ENCODE measurements at regions not wholly inside any gene's neighbourhood (a gene's known extent, or its start where the extent isn't known, plus 50 kb on each side); places are given as distances from the start of the nearest gene placed in this dataset.
A peak's percentile ranks its signal among the peaks of the same experiment; 100 is the strongest.
"Not testable (repeated sequence)": the region's sequence is repeated elsewhere in the genome, so short reads cannot be mapped to it uniquely, and the experiment has no call there.

DNA sequence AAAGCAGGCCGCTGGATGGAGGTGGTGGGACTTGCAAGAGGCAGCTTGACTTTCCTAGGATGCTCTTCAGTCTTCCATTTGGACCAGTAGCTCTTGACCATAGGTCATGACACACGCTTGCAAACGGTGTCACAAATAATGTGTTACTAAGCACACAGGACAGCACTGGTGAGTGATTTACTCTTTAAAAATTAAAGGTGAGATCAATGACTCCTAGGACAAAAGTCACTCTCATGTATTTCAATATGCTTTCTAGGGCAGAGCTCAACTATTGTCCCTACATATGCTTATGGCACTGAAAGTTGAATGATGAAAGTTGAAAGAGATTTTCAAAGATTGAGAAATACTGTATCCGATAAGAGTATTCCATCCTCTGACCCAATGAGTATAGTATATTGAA, 496.7 kb downstream of the EBF1 start:
- DNase-seq, result no peak

DNA sequence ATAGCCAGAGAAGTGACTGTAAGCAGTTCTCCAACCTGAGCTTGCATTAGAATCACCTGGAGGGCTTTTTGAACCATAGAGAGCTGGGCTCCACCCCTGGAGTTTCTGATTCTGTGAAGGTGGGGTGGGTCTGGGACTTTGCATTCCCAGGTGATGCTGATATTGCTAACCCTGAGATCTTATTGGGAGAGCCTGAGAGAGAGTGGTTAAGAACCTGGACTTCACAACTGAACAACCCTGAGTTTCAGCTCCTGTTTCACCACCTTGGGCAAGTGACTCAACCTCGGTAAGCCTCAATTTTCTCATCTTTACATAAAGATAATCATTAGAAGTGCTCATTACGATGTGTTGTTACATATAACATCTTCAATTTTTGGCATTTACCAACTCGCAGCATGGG, 498.6 kb downstream of the EBF1 start:
- DNase-seq, result no peak

DNA sequence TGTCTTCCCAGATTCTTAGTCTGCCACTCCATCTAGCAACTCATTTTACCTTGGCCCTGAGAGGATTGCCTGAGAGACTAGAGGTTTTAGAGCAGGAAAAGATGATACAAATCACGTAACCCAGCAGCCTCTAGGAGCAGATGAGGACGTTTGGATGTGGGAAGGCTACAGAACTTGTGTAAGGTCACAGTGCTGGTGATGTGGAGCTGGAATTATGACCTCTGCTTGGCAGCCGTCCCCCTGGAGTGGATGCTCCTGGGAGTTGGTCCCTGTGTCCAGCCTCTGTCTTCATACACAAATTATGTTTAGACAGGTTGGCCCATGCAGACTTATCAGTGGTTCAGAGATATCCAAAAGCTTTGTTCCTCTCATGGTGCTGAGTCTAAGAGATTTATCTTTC, 499.0 kb downstream of the EBF1 start:
- no peak for DNase-seq

DNA sequence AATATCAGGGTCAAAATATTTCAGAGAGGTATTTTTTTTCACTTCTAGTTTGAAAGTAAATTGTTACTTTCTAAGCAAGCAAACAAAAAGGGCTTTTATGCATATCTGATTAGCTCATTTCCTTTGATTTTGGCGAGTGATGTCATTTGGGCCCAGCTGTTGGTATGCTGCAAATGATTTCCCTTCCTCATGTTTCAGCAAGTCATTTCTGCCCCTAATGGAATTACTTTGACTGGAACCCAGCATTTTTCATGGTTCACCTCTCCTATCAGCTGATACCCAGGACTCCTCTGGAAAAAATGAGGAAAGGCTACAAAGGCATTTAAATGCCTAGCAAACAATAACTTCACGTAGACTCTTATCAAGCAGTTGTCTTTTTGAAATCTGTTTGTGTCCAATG, 500.6 kb downstream of the EBF1 start:
- DNase-seq, result peak; percentile 52

DNA sequence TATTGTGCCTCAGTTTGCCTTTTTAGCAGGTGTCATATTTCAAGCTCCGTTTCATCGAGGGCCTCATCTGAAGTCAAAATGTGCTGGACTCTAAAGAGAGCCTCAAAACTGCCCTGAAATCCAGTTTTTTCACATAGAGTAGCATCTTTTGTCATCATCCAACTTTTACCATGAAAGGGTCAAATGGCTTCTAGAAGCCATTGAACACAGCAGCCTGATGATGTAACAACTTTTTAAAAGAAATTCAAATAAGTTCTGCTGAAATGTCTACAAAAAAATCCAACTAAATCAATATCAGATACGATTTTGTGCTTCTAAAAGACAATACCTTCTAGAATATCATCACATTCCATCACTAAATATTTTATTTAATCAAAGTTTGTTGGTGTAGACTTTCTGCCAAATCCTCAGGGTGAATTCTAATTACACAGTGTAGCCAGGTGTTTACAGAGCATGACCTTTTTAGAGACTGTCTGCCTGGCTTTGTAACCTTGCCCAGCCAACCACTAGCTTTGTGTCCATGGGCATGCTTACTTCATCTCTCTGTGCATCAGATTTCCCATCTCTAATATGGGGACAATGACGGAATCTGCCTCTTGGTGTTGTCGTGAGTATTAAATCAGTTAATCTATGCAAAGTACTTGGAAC, 505.0 kb downstream of the EBF1 start:
- no peak for DNase-seq

DNA sequence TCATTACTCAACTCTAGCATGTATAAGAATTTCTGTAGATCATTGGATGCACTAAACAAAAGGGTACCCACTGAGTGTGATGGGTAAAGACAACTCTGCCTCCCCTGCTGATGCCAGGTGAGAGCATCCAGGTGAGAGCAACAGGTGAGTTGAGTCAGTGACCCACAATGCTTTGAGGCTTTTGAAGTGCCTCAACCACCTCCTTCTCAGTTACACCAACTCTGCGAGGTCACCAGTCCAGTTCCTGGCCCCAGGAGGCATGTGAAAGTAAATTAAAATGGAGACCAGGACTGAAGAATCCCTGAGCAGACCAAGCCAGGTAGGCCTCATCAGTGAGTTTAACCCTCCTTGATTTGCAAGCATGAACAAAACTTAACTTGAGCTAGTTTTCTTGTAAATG, 505.8 kb downstream of the EBF1 start:
- no peak for DNase-seq

DNA sequence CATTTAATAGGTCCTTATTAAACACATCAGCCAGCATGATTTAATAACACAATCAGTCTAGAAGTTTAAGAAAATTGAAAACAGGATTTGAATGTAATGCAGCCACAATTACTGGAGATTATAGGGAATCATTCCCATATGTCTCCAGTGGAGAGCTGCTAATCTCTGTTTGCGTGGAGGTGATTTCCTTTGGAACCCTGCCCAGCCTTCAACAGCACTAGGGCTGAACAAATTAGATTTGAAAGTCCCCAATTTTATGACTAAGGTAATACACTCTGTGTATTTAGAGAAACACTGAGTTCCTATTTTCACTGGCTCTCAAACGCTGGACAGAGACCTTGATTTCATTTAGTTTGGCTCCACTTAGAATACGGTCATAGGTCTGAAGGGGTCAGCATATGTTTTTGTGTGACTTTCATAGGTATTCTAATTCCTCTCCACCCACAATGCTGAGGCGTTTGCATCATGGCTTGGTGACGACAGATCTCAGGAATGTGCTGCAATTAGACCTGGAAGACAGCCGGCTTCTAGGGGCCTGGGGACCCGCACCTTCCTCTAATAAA, 508.3 kb downstream of the EBF1 start:
- DNase-seq, result no peak

DNA sequence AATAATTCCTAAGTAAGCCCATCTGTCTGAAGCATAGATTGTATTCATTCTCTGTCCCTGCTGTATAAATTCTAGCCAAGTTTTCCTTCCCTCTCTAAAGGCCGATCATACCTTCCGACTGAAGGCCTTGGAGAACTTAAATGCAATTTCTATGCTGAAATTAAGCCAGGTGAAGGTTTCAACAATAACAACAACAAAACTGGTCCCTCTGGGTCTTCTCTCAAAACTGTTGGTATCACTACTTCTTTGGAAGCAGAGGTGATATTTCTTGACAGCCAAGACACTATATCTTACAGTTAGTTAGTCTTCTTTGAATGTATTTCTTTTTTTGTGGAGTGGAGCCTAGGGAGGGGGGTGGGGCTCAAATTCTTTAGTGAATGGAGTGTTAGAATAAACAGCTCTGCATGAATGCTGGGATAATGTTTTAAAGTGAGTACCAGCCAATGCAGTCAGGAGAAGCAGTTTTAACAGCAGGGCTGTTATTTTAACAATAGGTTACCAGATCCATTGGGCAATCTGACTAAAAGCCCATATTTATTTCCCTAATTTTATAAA, 508.9 kb downstream of the EBF1 start:
- no peak for DNase-seq

DNA sequence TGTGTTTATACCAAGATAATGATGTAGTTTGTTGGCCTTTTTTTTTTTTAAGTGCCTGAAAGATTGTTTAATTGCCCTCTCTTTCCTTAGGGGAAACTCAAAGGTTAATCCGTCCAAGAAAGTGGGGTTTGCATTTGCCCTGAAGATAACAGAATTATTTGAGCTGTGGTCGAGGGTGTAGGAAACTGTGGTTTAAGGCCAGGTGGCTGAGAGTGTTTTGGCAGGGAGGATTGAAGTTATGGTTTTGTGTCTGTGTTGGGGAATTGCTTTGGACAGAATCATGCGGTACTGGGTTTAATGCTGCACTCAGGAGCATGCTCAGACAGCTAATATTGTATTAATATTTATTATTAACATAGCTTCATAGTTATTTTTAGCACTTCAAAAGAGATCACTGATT, 509.8 kb downstream of the EBF1 start:
- no peak for DNase-seq

DNA sequence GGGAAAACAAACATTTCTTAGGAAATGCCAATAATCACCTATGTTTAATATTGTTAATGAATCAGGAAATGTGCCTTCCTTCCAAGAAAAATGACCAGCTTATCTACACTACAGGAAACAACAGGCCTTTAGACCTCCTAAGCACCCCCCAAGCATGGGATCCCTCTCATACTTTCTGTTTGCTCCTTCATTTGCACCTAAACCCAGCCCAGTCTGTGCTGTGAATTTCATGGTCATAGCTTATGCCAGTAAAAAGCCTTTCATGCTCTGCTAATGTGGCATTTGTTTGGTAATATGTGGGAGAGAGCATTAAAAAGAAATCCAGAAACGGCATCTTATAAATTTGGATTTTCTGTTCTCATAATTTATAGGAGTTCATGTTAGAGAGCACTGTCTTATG, 511.1 kb downstream of the EBF1 start:
- DNase-seq, result no peak

DNA sequence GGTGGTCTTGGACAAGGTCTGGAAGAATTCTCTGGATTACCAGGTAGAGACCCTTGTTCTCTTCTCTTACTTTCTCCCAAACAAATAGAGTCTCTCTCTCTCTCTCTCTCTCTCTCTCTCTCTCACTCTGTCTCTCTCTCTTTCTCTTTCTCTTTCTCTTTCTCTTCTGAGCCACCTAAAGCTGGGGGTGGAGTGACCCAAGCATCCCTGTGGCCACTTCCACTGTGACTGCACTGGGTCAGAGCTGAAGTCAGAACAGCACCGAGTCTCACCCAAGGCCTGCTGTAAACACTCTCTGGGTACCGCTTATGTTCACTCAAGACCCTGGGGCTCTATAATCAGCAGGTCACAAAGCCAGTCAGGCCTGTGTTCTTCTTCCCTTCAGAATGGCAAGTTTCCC, 513.7 kb downstream of the EBF1 start:
- DNase-seq, result no peak

DNA sequence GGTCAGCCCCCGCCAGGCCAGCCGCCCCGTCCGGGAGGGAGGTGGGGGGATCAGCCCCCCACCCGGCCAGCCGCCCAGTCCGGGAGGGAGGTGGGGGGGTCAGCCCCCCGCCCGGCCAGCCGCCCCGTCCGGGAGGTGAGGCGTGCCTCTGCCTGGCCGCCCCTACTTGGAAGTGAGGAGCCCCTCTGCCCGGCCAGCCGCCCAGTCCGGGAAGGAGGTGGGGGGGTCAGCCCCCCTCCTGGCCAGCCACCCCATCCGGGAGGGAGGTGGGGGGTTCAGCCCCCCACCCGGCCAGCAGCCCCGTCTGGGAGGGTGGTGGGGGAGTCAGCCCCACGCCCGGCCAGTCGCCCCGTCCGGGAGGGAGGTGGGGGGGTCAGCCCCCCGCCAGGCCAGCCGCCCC, 517.0 kb downstream of the EBF1 start:
- not testable (repeated sequence) for DNase-seq

DNA sequence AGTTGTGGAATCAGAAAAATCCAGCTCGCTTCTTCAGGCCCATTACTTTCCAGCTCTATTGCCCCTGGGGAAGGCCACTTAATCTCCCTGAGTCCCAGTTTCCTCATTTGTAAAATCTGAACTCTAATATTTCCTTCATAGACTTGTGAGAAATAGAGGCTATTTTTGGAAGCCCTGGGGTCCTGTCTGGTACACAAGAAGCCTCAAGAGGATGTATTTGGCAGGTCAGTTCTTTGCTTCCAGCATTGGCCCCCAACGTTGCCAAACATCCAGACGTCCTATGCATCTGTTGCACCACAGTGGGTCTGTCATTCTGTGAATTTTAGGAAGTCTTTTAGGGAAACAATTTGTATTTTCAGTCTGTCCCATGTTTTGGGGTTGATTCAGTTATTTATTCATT, 525.9 kb downstream of the EBF1 start:
- DNase-seq, result no peak

DNA sequence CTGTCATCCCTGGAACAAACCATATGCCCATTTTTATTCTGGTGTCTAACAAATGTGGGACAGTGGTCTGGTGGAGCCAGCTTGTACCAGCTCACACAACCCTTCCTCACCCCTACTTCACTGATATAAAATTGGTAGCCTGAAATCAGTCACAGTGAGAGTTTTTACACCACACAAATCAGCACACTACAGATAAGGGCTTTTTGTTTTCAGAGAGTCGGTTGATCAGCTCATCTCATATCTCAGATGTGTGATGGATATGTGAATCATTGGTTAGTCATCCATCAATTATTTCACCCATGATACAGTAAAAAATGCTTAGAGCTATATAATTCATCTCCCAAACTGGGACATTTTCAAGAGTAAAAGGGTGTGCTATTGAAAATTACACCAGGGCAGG, 529.2 kb downstream of the EBF1 start:
- no peak for DNase-seq

DNA sequence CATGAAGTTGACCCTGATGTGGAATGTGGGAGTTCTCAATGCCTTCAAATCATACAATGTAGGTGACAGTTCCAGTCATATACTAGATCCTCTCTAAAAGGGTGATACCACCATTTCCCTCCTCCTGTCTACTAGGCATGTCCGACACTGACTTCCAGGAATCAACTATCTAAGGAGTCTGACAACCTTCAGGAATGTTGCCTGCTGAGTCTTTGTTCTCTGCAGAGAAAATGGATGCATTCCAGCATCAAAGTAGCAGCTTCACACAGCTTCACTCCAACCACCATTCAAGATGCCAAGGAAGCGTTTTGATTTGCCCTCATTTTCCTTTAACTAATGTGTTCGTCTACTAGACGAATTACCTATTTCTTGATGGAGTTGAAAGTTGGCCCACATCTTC, 530.2 kb downstream of the EBF1 start:
- DNase-seq, result no peak

DNA sequence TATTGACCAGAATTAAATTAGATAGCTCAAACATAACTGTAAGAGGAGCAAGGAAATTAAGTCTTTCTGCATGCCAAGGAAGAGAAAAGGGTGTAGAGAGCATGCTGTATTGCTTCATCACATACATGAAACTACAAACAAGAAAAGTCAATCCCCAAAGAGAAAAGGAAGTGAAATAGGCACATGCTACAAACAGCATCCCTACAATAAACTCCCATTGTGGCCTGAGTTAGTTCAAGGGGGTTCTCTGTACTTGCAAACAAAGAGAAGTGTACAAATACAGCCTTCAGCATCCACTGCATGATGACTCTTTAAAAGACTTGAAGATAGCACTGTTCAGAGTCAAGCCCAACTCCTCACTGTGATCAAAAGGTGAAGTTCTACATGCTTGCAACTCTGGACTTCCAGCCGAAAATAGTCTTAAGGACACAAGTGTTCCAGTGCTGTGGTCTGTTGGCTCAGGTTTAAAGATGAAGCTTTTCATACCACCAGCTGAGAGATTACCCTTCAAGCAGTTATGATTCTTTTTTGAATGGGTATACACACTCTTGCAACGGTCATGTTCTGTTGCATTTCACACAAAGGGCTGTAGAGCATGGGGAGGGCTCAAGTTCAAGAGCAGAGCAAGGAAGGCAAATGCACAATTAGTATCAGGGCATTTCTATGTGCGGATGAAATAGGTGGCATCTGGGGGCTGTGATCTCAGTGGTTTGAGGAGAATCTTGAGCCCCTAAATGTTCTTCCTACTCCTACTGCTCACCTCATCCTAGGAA, 534.5 kb downstream of the EBF1 start:
- peak; percentile 19 for DNase-seq

DNA sequence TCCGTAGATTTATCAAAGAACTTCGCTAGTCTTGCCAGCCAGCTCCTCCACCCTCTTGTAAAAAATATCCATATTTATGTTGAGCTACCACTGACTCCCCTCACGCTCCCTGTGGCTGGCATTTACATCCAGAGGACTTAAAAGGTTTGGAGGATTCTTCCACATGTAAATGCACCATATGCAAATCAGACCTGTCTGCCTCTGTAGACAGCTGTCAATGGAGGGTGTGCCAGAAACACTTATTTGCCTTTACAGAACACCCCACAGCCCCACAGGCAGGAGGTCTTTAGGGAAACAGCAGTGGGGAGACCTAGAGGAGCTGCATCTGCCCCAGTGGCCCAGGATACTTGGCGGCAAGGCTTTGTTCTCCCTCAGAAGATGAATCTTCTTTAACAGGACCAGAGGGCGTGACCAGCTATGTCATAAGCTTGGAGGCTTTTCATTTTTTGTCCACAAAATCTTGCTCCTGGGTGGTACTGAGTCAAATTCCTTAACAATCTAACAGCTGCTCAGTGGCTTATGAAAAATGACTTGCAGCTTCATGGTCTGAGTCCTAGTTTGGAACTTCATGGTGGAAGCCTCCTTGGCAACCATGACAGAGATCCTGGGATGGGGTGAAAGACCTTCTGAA, 535.8 kb downstream of the EBF1 start:
- no peak for DNase-seq

DNA sequence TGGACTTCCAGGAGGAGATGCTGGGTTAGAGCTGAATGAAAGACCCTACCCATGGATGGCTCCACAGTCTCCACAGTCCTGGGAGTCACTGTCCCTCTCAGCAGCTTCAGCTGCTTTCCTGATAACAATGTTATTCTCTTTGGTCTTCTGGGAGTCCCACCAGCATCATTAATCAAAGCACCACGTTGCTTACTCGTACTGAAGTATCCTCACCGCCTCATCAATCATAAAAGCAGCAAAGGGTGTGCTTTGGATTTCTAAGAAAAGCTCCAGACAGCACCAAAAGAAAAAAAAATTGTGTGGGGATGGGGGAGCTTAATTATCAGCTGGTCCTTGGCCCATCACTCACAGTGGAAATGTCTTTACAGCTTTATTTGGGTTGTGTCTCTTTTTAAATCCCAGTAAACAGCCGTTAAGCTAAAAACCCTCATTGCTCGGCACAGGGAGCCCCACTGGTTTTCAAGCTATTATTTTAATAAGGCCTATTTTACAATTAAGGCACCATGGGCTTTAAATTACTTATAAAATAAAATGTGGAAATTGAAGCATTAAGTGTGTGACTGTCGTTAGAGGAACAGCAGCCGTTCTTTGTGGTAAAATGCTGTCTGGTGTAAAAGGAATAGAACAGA, 538.0 kb downstream of the EBF1 start:
- DNase-seq, result no peak

DNA sequence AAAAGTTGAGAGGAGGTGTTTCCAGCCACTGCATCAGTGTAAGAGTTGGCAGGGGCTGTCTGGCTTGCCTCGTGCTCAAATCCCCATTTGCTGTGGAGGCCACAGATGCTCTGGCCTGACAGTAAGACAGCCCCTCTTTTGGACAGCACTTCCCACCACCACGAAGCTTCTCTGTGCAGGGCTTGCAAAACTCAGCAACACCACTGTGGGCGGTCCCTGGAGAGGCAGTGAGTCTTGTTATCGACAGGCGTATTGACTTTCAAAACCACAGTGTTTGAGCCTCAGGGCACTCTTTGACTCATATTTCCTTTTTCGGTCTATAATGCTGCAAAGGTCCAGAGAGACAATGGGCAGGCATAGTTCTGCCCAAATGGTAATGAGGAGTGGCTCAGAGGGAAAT, 539.5 kb downstream of the EBF1 start:
- DNase-seq, result peak; percentile 41

DNA sequence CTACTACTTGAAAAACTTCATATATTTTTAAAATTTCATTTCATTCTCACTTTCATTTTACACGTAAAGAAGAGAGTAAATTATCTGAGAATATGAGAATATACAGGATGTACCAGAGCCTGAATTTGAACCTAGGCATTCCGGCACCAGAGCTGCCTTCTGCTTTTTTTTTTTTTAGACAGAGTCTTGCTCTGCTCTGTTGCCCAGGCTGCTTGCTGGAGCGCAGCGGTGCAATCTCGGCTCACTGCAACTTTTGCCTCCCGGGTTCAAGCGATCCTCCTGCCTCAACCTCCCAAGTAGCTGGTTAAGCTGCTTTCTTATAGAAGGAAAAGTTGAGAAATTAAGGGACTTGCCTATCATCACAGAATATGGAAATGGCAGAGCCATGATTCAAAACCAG, 540.1 kb downstream of the EBF1 start:
- no peak for DNase-seq

DNA sequence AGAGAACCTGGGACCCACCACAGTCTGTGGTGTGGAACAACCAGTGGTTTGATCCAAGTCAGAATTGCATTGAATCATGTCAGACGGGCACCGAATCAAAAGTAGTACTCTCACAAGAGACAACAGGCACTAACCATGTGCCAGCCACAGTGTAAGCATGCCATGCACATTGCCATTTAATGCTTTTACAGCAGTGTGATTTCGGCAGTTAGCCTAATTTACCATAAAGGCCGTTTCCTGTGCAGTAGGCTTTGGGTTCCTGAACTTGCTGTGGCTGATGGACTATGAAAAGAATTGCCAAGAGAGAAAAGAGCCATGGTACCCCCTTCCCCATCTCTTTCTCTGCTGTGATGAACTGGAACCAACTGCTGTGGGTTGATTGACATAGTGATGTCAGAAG, 540.6 kb downstream of the EBF1 start:
- DNase-seq, result no peak

DNA sequence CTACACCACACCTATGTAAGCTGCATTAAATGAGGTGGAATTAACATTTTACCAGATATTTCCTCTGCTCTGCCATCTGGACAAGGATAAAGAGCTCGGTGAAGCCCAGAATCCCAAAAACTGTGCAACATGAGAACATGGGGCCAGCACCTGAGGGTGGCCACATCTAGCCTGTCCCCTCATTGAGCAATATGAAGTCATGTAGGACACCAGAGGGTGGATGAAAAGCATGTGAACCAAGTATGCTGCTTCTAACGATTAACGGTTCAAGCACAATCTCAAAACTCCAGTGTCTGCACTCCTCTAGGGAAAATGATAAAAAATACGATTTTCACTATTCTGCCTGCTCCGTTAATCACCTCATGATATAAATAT, 545.8 kb downstream of the EBF1 start:
- no peak for DNase-seq

DNA sequence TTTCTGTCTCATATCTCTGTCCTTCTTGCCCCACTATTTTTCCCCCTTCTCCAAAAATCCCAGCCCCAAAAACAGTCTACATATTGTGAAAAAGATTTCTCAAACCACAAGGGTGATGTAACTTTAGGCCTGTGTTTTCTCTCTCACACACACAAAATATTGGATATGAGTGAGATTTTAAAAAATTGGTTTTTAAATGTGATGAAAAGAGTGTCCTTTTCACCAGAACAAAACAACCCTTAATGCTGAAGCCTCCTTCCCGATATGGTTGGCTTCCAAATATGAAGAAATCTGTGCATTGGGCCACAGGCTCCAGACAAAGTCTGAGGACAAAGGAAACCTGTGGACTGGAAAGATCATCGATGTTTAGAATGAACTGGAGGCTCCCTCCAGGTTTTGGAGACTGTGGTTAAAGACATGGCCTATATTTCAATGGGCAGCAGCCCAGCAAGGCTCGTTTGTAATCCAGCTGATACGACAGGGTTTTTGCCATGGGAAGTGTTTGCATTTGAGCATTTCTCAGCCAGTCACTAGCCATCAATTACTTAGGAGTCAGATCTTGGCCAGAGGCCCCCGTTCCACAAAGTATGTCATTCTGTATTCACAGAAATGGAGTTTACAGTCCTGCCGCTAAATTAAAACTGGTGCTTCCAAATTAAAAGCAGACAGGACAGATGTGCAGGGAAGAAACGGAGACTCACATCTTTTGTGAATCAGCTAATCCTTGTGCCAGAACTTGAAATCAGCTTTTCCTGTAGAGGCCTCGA, 546.3 kb downstream of the EBF1 start:
- DNase-seq, result no peak

Data from suppressor macrophage treated with lipopolysaccharide for 4 hours (primary cell).